ENCODE measurements at regions not wholly inside any gene's neighbourhood (a gene's known extent, or its start where the extent isn't known, plus 50 kb on each side); places are given as distances from the start of the nearest gene placed in this dataset.

DNA sequence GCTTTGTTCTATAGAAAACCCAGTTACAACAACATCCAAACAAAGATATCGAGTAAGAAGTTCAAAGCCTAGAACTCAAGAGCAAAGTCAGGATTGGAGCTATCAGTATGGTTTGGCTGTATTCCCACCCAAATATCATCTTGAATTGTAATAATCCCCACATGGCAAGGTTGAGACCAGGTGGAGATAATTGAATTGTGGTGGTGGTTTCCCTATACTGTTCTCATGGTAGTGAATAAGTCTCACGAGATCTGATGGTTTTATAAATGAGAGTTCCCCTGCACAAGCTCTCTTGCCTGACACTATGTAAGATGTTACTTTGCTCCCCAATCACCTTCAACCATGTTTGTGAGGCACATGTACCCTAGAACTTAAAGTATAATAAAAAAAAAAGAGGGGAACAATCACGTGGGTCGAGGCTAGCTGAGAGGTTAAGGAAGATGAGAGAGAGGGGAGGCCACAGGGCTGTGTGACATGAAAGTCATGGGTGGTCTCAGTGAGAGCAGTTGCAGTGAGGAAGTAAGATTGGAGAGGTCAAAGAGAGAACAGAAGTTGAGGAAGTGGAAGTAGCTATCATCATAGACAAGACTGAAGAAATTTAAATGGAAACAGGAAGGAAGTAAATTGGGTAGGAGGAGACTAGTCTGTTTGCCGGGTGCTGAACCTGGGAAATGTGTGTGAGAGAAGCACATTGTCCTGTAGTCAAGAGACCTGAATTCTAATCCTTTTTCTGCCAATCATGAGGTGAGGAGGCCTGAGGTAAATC, 80.1 kb upstream of the CD44 start:
- H3K27ac ChIP-seq (ENCODE audit: low read depth in 1 of 2, low read length in 2 of 2), result no peak overlapping the region
- H3K4me1 ChIP-seq (ENCODE audit: control insufficient read depth in 4 of 4, insufficient read depth in 4 of 4, low read length in 3 of 4), result no peaks in the 10 kb centered on the region
- no peaks in the 10 kb centered on the region for H3K27me3 ChIP-seq (ENCODE audit: control insufficient read depth in 4 of 4, insufficient read depth in 4 of 4, low read length in 3 of 4)
- no peaks in the 10 kb centered on the region for H3K36me3 ChIP-seq (ENCODE audit: control insufficient read depth in 4 of 4, insufficient read depth in 3 of 4, low read depth in 1 of 4, low read length in 3 of 4)
- no peak for DNase-seq (ENCODE audit: low spot score)
- no peak overlapping the region for H3K9ac ChIP-seq (ENCODE audit: low read depth in 1 of 2, low read length in 2 of 2)
- H3K9me3 ChIP-seq (ENCODE audit: control insufficient read depth in 4 of 4, low read length in 3 of 4), result no peaks in the 10 kb centered on the region
- TF ChIP-seq GABPA (IDR thresholded peaks at IDR 0.05 in 1 of 2, conservative IDR thresholded peaks at IDR 0.05 in 1 of 2), result no peak
- TF ChIP-seq, protein P1, sequence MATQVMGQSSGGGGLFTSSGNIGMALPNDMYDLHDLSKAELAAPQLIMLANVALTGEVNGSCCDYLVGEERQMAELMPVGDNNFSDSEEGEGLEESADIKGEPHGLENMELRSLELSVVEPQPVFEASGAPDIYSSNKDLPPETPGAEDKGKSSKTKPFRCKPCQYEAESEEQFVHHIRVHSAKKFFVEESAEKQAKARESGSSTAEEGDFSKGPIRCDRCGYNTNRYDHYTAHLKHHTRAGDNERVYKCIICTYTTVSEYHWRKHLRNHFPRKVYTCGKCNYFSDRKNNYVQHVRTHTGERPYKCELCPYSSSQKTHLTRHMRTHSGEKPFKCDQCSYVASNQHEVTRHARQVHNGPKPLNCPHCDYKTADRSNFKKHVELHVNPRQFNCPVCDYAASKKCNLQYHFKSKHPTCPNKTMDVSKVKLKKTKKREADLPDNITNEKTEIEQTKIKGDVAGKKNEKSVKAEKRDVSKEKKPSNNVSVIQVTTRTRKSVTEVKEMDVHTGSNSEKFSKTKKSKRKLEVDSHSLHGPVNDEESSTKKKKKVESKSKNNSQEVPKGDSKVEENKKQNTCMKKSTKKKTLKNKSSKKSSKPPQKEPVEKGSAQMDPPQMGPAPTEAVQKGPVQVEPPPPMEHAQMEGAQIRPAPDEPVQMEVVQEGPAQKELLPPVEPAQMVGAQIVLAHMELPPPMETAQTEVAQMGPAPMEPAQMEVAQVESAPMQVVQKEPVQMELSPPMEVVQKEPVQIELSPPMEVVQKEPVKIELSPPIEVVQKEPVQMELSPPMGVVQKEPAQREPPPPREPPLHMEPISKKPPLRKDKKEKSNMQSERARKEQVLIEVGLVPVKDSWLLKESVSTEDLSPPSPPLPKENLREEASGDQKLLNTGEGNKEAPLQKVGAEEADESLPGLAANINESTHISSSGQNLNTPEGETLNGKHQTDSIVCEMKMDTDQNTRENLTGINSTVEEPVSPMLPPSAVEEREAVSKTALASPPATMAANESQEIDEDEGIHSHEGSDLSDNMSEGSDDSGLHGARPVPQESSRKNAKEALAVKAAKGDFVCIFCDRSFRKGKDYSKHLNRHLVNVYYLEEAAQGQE (IDR thresholded peaks at IDR 0.05), result no peak
- no peak for TF ChIP-seq YY1 (IDR thresholded peaks at IDR 0.05)
- TF ChIP-seq, protein P2, sequence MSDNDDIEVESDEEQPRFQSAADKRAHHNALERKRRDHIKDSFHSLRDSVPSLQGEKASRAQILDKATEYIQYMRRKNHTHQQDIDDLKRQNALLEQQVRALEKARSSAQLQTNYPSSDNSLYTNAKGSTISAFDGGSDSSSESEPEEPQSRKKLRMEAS (IDR thresholded peaks at IDR 0.05), result peak; percentile 9
- TF ChIP-seq, protein P3, sequence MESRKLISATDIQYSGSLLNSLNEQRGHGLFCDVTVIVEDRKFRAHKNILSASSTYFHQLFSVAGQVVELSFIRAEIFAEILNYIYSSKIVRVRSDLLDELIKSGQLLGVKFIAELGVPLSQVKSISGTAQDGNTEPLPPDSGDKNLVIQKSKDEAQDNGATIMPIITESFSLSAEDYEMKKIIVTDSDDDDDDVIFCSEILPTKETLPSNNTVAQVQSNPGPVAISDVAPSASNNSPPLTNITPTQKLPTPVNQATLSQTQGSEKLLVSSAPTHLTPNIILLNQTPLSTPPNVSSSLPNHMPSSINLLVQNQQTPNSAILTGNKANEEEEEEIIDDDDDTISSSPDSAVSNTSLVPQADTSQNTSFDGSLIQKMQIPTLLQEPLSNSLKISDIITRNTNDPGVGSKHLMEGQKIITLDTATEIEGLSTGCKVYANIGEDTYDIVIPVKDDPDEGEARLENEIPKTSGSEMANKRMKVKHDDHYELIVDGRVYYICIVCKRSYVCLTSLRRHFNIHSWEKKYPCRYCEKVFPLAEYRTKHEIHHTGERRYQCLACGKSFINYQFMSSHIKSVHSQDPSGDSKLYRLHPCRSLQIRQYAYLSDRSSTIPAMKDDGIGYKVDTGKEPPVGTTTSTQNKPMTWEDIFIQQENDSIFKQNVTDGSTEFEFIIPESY (IDR thresholded peaks at IDR 0.05), result no peak
- TF ChIP-seq EGR1 (IDR thresholded peaks at IDR 0.05; ENCODE audit: low read depth in 2 of 2), result no peak
- TF ChIP-seq SP1 (IDR thresholded peaks at IDR 0.05), result no peak
- no peak for TF ChIP-seq RAD21 (IDR thresholded peaks at IDR 0.05)
- H3K4me3 ChIP-seq (ENCODE audit: low read depth in 1 of 3, low read length in 3 of 3), result no peak overlapping the region
- 81% methylated on average over 5 of the region's 5 CpGs for WGBS

DNA sequence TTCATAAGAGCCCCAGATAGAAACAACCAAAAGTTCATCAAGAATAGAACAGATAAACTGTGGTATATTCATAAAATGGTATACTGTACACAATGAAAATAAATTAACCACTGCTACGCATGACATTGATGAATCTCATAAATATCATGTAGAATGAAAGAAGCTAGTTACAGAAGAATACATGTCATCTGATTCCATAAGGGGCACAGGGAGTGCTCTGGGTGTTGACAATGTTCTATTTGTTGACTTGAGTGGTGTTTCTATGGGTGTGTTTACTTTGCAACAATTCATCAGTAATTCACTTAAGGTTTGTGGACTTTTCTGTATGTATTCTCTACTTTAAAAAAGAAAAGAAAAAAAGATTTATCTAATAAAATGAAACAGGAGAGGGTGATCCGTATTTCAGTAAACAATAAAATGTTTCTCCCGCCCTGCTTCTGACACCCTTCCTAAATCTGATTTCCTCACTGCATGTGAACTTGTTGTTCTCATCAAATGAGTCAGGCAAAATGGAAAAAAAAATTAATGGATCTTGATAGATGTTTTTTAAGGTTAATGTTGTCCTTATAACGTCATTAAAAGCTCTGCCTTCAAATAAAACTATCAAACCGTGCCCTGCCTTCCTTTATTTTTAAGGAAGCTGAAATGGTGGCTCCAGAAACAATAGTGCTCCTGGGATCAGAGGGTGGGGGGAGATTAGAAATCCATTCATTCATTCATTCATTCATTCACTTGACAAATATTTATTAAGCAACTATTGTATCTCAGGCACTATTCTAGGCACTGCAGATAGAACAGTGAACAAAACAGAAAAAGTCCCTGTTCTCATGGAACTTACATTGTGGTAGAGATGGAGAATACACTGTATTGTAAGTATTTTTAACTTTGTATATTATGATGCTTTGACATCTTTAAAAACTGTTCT, 77.2 kb upstream of the CD44 start:
- no peaks in the 10 kb centered on the region for H3K27me3 ChIP-seq (ENCODE audit: control insufficient read depth in 4 of 4, insufficient read depth in 4 of 4, low read length in 3 of 4)
- DNase-seq (ENCODE audit: low spot score), result no peak
- no peaks in the 10 kb centered on the region for H3K4me1 ChIP-seq (ENCODE audit: control insufficient read depth in 4 of 4, insufficient read depth in 4 of 4, low read length in 3 of 4)
- H3K27ac ChIP-seq (ENCODE audit: low read depth in 1 of 2, low read length in 2 of 2), result no peak overlapping the region
- no peaks in the 10 kb centered on the region for H3K9me3 ChIP-seq (ENCODE audit: control insufficient read depth in 4 of 4, low read length in 3 of 4)
- WGBS, result 85% methylated on average over 5 of the region's 5 CpGs
- H3K9ac ChIP-seq (ENCODE audit: low read depth in 1 of 2, low read length in 2 of 2), result no peak overlapping the region
- H3K36me3 ChIP-seq (ENCODE audit: control insufficient read depth in 4 of 4, insufficient read depth in 3 of 4, low read depth in 1 of 4, low read length in 3 of 4), result no peaks in the 10 kb centered on the region
- no peak overlapping the region for H3K4me3 ChIP-seq (ENCODE audit: low read depth in 1 of 3, low read length in 3 of 3)
- no peak for TF ChIP-seq YY1 (IDR thresholded peaks at IDR 0.05)
- TF ChIP-seq, protein P2 (IDR thresholded peaks at IDR 0.05), result no peak
- no peak for TF ChIP-seq FOXA1 (IDR thresholded peaks at IDR 0.05)
- no peak for TF ChIP-seq SP1 (IDR thresholded peaks at IDR 0.05)
- no peak for TF ChIP-seq RAD21 (IDR thresholded peaks at IDR 0.05)
- TF ChIP-seq, protein P4, sequence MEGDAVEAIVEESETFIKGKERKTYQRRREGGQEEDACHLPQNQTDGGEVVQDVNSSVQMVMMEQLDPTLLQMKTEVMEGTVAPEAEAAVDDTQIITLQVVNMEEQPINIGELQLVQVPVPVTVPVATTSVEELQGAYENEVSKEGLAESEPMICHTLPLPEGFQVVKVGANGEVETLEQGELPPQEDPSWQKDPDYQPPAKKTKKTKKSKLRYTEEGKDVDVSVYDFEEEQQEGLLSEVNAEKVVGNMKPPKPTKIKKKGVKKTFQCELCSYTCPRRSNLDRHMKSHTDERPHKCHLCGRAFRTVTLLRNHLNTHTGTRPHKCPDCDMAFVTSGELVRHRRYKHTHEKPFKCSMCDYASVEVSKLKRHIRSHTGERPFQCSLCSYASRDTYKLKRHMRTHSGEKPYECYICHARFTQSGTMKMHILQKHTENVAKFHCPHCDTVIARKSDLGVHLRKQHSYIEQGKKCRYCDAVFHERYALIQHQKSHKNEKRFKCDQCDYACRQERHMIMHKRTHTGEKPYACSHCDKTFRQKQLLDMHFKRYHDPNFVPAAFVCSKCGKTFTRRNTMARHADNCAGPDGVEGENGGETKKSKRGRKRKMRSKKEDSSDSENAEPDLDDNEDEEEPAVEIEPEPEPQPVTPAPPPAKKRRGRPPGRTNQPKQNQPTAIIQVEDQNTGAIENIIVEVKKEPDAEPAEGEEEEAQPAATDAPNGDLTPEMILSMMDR (IDR thresholded peaks at IDR 0.05; ENCODE audit: low read depth, low read length, missing input control), result no peak
- no peak for TF ChIP-seq HNF4A (conservative IDR thresholded peaks at IDR 0.05)
- TF ChIP-seq EGR1 (IDR thresholded peaks at IDR 0.05; ENCODE audit: low read depth in 2 of 2), result no peak
- no peak for TF ChIP-seq HNF4G (IDR thresholded peaks at IDR 0.05)
- TF ChIP-seq, protein P3 (IDR thresholded peaks at IDR 0.05), result no peak
- no peak for TF ChIP-seq FOXA2 (IDR thresholded peaks at IDR 0.05)
- no peak for TF ChIP-seq GABPA (IDR thresholded peaks at IDR 0.05 in 1 of 2, conservative IDR thresholded peaks at IDR 0.05 in 1 of 2)
- TF ChIP-seq NR2F2 (IDR thresholded peaks at IDR 0.05), result no peak
- TF ChIP-seq JUND (IDR thresholded peaks at IDR 0.05), result no peak
- TF ChIP-seq RXRA (IDR thresholded peaks at IDR 0.05), result no peak
- TF ChIP-seq, protein P5, sequence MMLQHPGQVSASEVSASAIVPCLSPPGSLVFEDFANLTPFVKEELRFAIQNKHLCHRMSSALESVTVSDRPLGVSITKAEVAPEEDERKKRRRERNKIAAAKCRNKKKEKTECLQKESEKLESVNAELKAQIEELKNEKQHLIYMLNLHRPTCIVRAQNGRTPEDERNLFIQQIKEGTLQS (IDR thresholded peaks at IDR 0.05), result no peak
- TF ChIP-seq TAF1 (conservative IDR thresholded peaks at IDR 0.05), result no peak
